ENCODE measurements at regions not wholly inside any gene's neighbourhood (a gene's known extent, or its start where the extent isn't known, plus 50 kb on each side); places are given as distances from the start of the nearest gene placed in this dataset.
"Not testable (repeated sequence)": the region's sequence is repeated elsewhere in the genome, so short reads cannot be mapped to it uniquely, and the experiment has no call there.

GRCh38 chr17:45592433-45592923, 102.0 kb upstream of the PLEKHM1 start:
- intact Hi-C loops (cut with micrococcal nuclease); H3K9me3 Mint-ChIP-seq; H3K36me3 Mint-ChIP-seq (ENCODE audit: low read depth); H3K4me1 Mint-ChIP-seq (ENCODE audit: low read depth); H3K27ac Mint-ChIP-seq; H3K27me3 Mint-ChIP-seq; POLR2A ChIA-PET; H3K4me3 Mint-ChIP-seq: not testable (repeated sequence)
- TF ChIP-seq CTCF (IDR thresholded peaks at IDR 0.05): peak; percentile 64
- DNase-seq: peak; percentile 90
- peak; percentile 98 for ATAC-seq
- CTCF ChIA-PET: interaction anchor here (0.9 to 1.2 kb wide), 3 partner anchors 183 to 278 kb away, joined by 3 read pairs; no protein-coding TSS in a partner anchor

GRCh38 chr17:45596347-45596746, 105.8 kb upstream of the PLEKHM1 start:
- H3K9me3 Mint-ChIP-seq; POLR2A ChIA-PET; H3K27ac Mint-ChIP-seq; H3K27me3 Mint-ChIP-seq; intact Hi-C loops (cut with micrococcal nuclease); H3K36me3 Mint-ChIP-seq (ENCODE audit: low read depth); DNase-seq; ATAC-seq; H3K4me3 Mint-ChIP-seq; CTCF ChIA-PET; H3K4me1 Mint-ChIP-seq (ENCODE audit: low read depth): not testable (repeated sequence)

GRCh38 chr17:45600052-45601012, 109.8 kb upstream of the PLEKHM1 start:
- not testable (repeated sequence) for H3K27ac Mint-ChIP-seq; H3K4me3 Mint-ChIP-seq; H3K36me3 Mint-ChIP-seq (ENCODE audit: low read depth)

GRCh38 chr17:45601013-45601412, 110.5 kb upstream of the PLEKHM1 start:
- DNase-seq; H3K36me3 Mint-ChIP-seq (ENCODE audit: low read depth); CTCF ChIA-PET; H3K4me3 Mint-ChIP-seq; POLR2A ChIA-PET; intact Hi-C loops (cut with micrococcal nuclease); H3K27ac Mint-ChIP-seq; H3K9me3 Mint-ChIP-seq; H3K27me3 Mint-ChIP-seq; H3K4me1 Mint-ChIP-seq (ENCODE audit: low read depth); ATAC-seq: not testable (repeated sequence)

More at GRCh38 chr17:45600052-45601012, 109.8 kb upstream of the PLEKHM1 start:
- H3K4me1 Mint-ChIP-seq (ENCODE audit: low read depth); DNase-seq; CTCF ChIA-PET; H3K9me3 Mint-ChIP-seq; intact Hi-C loops (cut with micrococcal nuclease); H3K27me3 Mint-ChIP-seq: not testable (repeated sequence)
- POLR2A ChIA-PET: interaction anchor here (0.5 kb wide), 1 partner anchor 15 kb away, joined by 3 read pairs; no protein-coding TSS in a partner anchor
- peak; percentile 72 for ATAC-seq

GRCh38 chr17:45601605-45602539, 111.4 kb upstream of the PLEKHM1 start:
- DNase-seq; H3K27ac Mint-ChIP-seq; POLR2A ChIA-PET; H3K36me3 Mint-ChIP-seq (ENCODE audit: low read depth); H3K9me3 Mint-ChIP-seq; CTCF ChIA-PET; intact Hi-C loops (cut with micrococcal nuclease); H3K27me3 Mint-ChIP-seq; ATAC-seq; H3K4me3 Mint-ChIP-seq; H3K4me1 Mint-ChIP-seq (ENCODE audit: low read depth): not testable (repeated sequence)

- H3K27ac Mint-ChIP-seq; ATAC-seq; H3K9me3 Mint-ChIP-seq; H3K4me1 Mint-ChIP-seq (ENCODE audit: low read depth); H3K27me3 Mint-ChIP-seq; CTCF ChIA-PET; DNase-seq; H3K36me3 Mint-ChIP-seq (ENCODE audit: low read depth); intact Hi-C loops (cut with micrococcal nuclease); H3K4me3 Mint-ChIP-seq: not testable (repeated sequence)
- POLR2A ChIA-PET: interaction anchor here (0.7 kb wide), 1 partner anchor 355 kb away, joined by 4 read pairs; no protein-coding TSS in a partner anchor
These were observed 115.2 kb upstream of the PLEKHM1 start for GRCh38 chr17:45605751-45606150.

- POLR2A ChIA-PET; intact Hi-C loops (cut with micrococcal nuclease); H3K27me3 Mint-ChIP-seq; CTCF ChIA-PET; H3K36me3 Mint-ChIP-seq (ENCODE audit: low read depth); H3K4me1 Mint-ChIP-seq (ENCODE audit: low read depth); H3K9me3 Mint-ChIP-seq: not testable (repeated sequence)
- peak overlapping the region; percentile 84 for H3K4me3 Mint-ChIP-seq
- H3K27ac Mint-ChIP-seq: peak overlapping the region; percentile 81
- DNase-seq: peak; percentile 92
- peak; percentile 100 for ATAC-seq
These were observed 129.5 kb upstream of the PLEKHM1 start for GRCh38 chr17:45619984-45620405.

- ATAC-seq (peak; percentile 45), DNase-seq (peak; percentile 6)
- H3K4me3 Mint-ChIP-seq: peak overlapping the region; percentile 84
- POLR2A ChIA-PET; CTCF ChIA-PET; H3K27ac Mint-ChIP-seq; H3K36me3 Mint-ChIP-seq (ENCODE audit: low read depth); H3K4me1 Mint-ChIP-seq (ENCODE audit: low read depth); H3K27me3 Mint-ChIP-seq; H3K9me3 Mint-ChIP-seq; intact Hi-C loops (cut with micrococcal nuclease): not testable (repeated sequence)
These were observed 129.9 kb upstream of the PLEKHM1 start for GRCh38 chr17:45620468-45620867.

GRCh38 chr17:45621087-45621486, 130.6 kb upstream of the PLEKHM1 start:
- POLR2A ChIA-PET; H3K27ac Mint-ChIP-seq; CTCF ChIA-PET; intact Hi-C loops (cut with micrococcal nuclease); H3K36me3 Mint-ChIP-seq (ENCODE audit: low read depth); DNase-seq; H3K9me3 Mint-ChIP-seq; H3K27me3 Mint-ChIP-seq; ATAC-seq; H3K4me1 Mint-ChIP-seq (ENCODE audit: low read depth): not testable (repeated sequence)
- H3K4me3 Mint-ChIP-seq: peak overlapping the region; percentile 35

- intact Hi-C loops (cut with micrococcal nuclease); H3K9me3 Mint-ChIP-seq; H3K27ac Mint-ChIP-seq; DNase-seq; H3K27me3 Mint-ChIP-seq; H3K36me3 Mint-ChIP-seq (ENCODE audit: low read depth); POLR2A ChIA-PET; H3K4me3 Mint-ChIP-seq; CTCF ChIA-PET; H3K4me1 Mint-ChIP-seq (ENCODE audit: low read depth); ATAC-seq: not testable (repeated sequence)
These were observed 131.8 kb upstream of the PLEKHM1 start for GRCh38 chr17:45622295-45622694.
